Muscle of back (tissue), 3 donors: ENCODE measurements at regions not wholly inside any gene's neighbourhood (a gene's known extent, or its start where the extent isn't known, plus 50 kb on each side); places are given as distances from the start of the nearest gene placed in this dataset.

Experiments used
- DNase-seq, 3 donors: peaks; one replicate each; pipeline versions ENCODE4 v3.0.0 to v3.0.0-alpha.2; 2013

GRCh38 chr9:16230731-16231130 is 639.7 kb downstream of the BNC2 start:
- DNase-seq: no peak

GRCh38 chr9:16236311-16236710 is 634.2 kb downstream of the BNC2 start:
- peak in 2 of 3 donors; percentile 34 to 76 for DNase-seq

GRCh38 chr9:16236882-16237281 is 633.6 kb downstream of the BNC2 start:
- DNase-seq: no peak

- no peak for DNase-seq
These were observed 631.8 kb downstream of the BNC2 start for GRCh38 chr9:16238623-16239138.

GRCh38 chr9:16241231-16241630 is 629.2 kb downstream of the BNC2 start:
- no peak for DNase-seq

GRCh38 chr9:16243798-16244197 is 626.7 kb downstream of the BNC2 start:
- no peak for DNase-seq

- no peak for DNase-seq
These were observed 624.6 kb downstream of the BNC2 start for GRCh38 chr9:16245756-16246440.

GRCh38 chr9:16246785-16247184 is 623.7 kb downstream of the BNC2 start:
- no peak for DNase-seq

- peak in 1 of 3 donors; percentile 77 for DNase-seq
These were observed 623.1 kb downstream of the BNC2 start for GRCh38 chr9:16247188-16247875.

- DNase-seq: no peak
These were observed 621.6 kb downstream of the BNC2 start for GRCh38 chr9:16248822-16249221.

- DNase-seq: no peak
These were observed 617.9 kb downstream of the BNC2 start for GRCh38 chr9:16252616-16253015.

- no peak for DNase-seq
These were observed 615.8 kb downstream of the BNC2 start for GRCh38 chr9:16254674-16255073.

- no peak for DNase-seq
These were observed 615.3 kb downstream of the BNC2 start for GRCh38 chr9:16255217-16255616.

- DNase-seq: no peak
These were observed 612.9 kb downstream of the BNC2 start for GRCh38 chr9:16257604-16258003.

- DNase-seq: no peak
These were observed 612.3 kb downstream of the BNC2 start for GRCh38 chr9:16258191-16258590.

- no peak for DNase-seq
These were observed 611.8 kb downstream of the BNC2 start for GRCh38 chr9:16258708-16259107.

- no peak for DNase-seq
These were observed 607.8 kb downstream of the BNC2 start for GRCh38 chr9:16262477-16263261.

- DNase-seq: no peak
These were observed 604.8 kb downstream of the BNC2 start for GRCh38 chr9:16265688-16266087.

GRCh38 chr9:16266648-16267276 is 603.7 kb downstream of the BNC2 start:
- no peak for DNase-seq

GRCh38 chr9:16267281-16268066 is 603.0 kb downstream of the BNC2 start:
- peak in 1 of 3 donors; percentile 43 for DNase-seq
